HepG2 (cell line): ENCODE measurements at regions not wholly inside any gene's neighbourhood (a gene's known extent, or its start where the extent isn't known, plus 50 kb on each side); places are given as distances from the start of the nearest gene placed in this dataset.

Experiments used
- ATAC-seq: fragments of 200-7000 bp; cut with Tn5 transposase; 3 replicates; pipeline ENCODE4 v1.9.1; 2020; ENCODE audit warnings: mild to moderate bottlenecking, moderate library complexity
- BruUV-seq: library from RNA; stranded (reverse); fragments of 400-500 nt; replicated peaks from 2 replicates; lab custom pipeline; 2021; lab: Mats Ljungman, UMichigan
- CTCF ChIA-PET: fragments of 300-600 bp; formaldehyde crosslinking; extraction: SDS; loops from one replicate; lab custom pipeline; 2021; ENCODE audit warnings: low total read pairs, inconsistent platforms, low intra/inter-chr PET ratio; lab: Yijun Ruan, JAX
- POLR2A ChIA-PET: fragments of 350-600 bp; sonication (Branson Sonifier 250); formaldehyde crosslinking; loops from one replicate; lab custom pipeline; 2020; ENCODE audit warnings: antibody characterized with exemption, inconsistent platforms; lab: Yijun Ruan, JAX
- DNase-seq: peaks from one replicate; pipeline ENCODE4 v3.0.0-alpha.2; 2015; ENCODE audit warnings: low spot score
- FAIRE-seq: peaks from 3 replicates; lab custom pipeline; 2011; peaks lifted over from hg19 to GRCh38; lab: Jason Lieb, UNC
- H2AFZ ChIP-seq: one replicate; pipeline ENCODE4 v1.6.1; 2011; ENCODE audit warnings: low read length, inconsistent platforms
- H3K27ac ChIP-seq: fragments of 300-600 bp; 3 replicates; pipeline ENCODE4 v1.8.0; 2011; ENCODE audit warnings: mixed run types, mild to moderate bottlenecking, mixed read lengths, low read length, inconsistent platforms; ENCODE audit not compliant: insufficient read depth; ENCODE audit errors: extremely low read length
- H3K27me3 ChIP-seq, 2 experiments: fragments of 200-600 bp in 1 of 2; 2 replicates in 1 of 2; 3 replicates in 1 of 2; pipeline versions ENCODE4 v1.6.0 to v1.8.0; 2011; ENCODE audit warnings: low read length in 2 of 2, mild to moderate bottlenecking in 2 of 2, moderate library complexity in 2 of 2, inconsistent platforms in 1 of 2; ENCODE audit not compliant: insufficient read depth in 2 of 2, control insufficient read depth in 1 of 2
- H3K36me3 ChIP-seq, 2 experiments: fragments of 200-600 bp in 1 of 2; replicated peaks in 1 of 2; 2 replicates in 1 of 2; 3 replicates in 1 of 2; pipeline versions ENCODE4 v1.5.1 to v1.8.0; 2011; ENCODE audit warnings: low read length in 2 of 2, inconsistent platforms in 1 of 2; ENCODE audit not compliant: insufficient read depth in 2 of 2, control insufficient read depth in 1 of 2
- H3K4me1 ChIP-seq: 2 replicates; pipeline ENCODE4 v1.5.1; 2012; ENCODE audit warnings: low read length, inconsistent platforms; ENCODE audit not compliant: insufficient read depth
- H3K4me2 ChIP-seq: 2 replicates; pipeline ENCODE4 v1.6.0; 2011; ENCODE audit warnings: low read depth, low read length, inconsistent platforms
- H3K4me3 ChIP-seq, 3 experiments: fragments of 200-600 bp in 1 of 3; sonication (generic), shearing (Covaris generic) in 1 of 3; replicated peaks in 1 of 3; 2 replicates each; pipeline ENCODE4 v1.5.1; 2011 to 2016; ENCODE audit warnings: low read length in 3 of 3, inconsistent platforms in 2 of 3, low read depth in 2 of 3, mild to moderate bottlenecking in 2 of 3, control low read depth in 1 of 3, mixed read lengths in 1 of 3; ENCODE audit not compliant: insufficient read depth in 1 of 3
- H3K79me2 ChIP-seq: one replicate; pipeline ENCODE4 v1.6.1; 2011; ENCODE audit warnings: low read length, inconsistent platforms; ENCODE audit not compliant: insufficient read depth
- H3K9ac ChIP-seq: 2 replicates; pipeline ENCODE4 v1.6.0; 2011; ENCODE audit warnings: mild to moderate bottlenecking, low read depth, low read length, inconsistent platforms; ENCODE audit not compliant: insufficient read depth
- H3K9me3 ChIP-seq: 2 replicates; pipeline ENCODE4 v1.5.1; 2012; ENCODE audit warnings: mild to moderate bottlenecking, low read length
- H4K20me1 ChIP-seq: 2 replicates; pipeline ENCODE4 v1.6.0; 2011; ENCODE audit warnings: inconsistent platforms, mild to moderate bottlenecking, low read length, moderate library complexity; ENCODE audit not compliant: insufficient read depth
- ARID4A ChIP-seq: sonication (generic); formaldehyde crosslinking; IDR thresholded peaks from 2 replicates; pipeline ENCODE4 v1.5.0; 2020; ENCODE audit warnings: mild to moderate bottlenecking, missing genetic modification reagents, borderline replicate concordance
- CC2D1A ChIP-seq: sonication (generic); formaldehyde crosslinking; IDR thresholded peaks from 2 replicates; pipeline ENCODE4 v1.8.1; 2023; ENCODE audit warnings: mild to moderate bottlenecking, missing genetic modification reagents
- HNRNPK ChIP-seq: fragments of 200-400 bp; formaldehyde crosslinking; IDR thresholded peaks from 2 replicates; pipeline ENCODE4 v1.6.1; 2018; ENCODE audit warnings: low read length, low read depth, moderate library complexity, mild to moderate bottlenecking; ENCODE audit not compliant: poor library complexity, severe bottlenecking
- JDP2 ChIP-seq: sonication (generic); formaldehyde crosslinking; IDR thresholded peaks from 2 replicates; pipeline ENCODE4 v1.8.1; 2022; ENCODE audit warnings: missing genetic modification reagents, borderline replicate concordance
- PLRG1 ChIP-seq: fragments of 450-650 bp; conservative IDR thresholded peaks from 2 replicates; pipeline ENCODE4 v1.6.1; 2016
- RARG ChIP-seq: sonication (generic); formaldehyde crosslinking; IDR thresholded peaks from 2 replicates; pipeline ENCODE4 v1.4.0; 2020; ENCODE audit warnings: low read depth, mild to moderate bottlenecking, missing genetic modification reagents
- ZBTB44 ChIP-seq: sonication (generic); formaldehyde crosslinking; IDR thresholded peaks from 2 replicates; pipeline ENCODE4 v1.4.0; 2020; ENCODE audit warnings: missing genetic modification reagents
- ZNF121 ChIP-seq: sonication (generic); formaldehyde crosslinking; IDR thresholded peaks from 2 replicates; pipeline ENCODE4 v1.5.0; 2020; ENCODE audit warnings: mild to moderate bottlenecking, missing genetic modification reagents
- ZNF451 ChIP-seq: sonication (generic); formaldehyde crosslinking; IDR thresholded peaks from 2 replicates; pipeline ENCODE4 v1.5.0; 2020; ENCODE audit warnings: mild to moderate bottlenecking, missing genetic modification reagents
- ZNF501 ChIP-seq: sonication (generic); formaldehyde crosslinking; IDR thresholded peaks from 2 replicates; pipeline ENCODE4 v1.5.1; 2020; ENCODE audit warnings: mild to moderate bottlenecking, moderate library complexity, missing genetic modification reagents
- ZZZ3 ChIP-seq: sonication (generic); formaldehyde crosslinking; IDR thresholded peaks from 2 replicates; pipeline ENCODE4 v1.4.0; 2020; ENCODE audit warnings: missing genetic modification reagents, mild to moderate bottlenecking, borderline replicate concordance
- WGBS: methylation state at CpG from one replicate; pipeline ENCODE4 v1.1.6; 2017; ENCODE audit warnings: low lambda C conversion rate; 5-methylcytosine and 5-hydroxymethylcytosine counted together
- in situ Hi-C: cut with HindIII; loops from 2 replicates; pipeline ENCODE4 v1.10.0; 2017; ENCODE audit warnings: low pct_unique_long_range_greater_than_20kb; ENCODE audit not compliant: extremely low pct_ligation_motif_present
- intact Hi-C: fragments of 100-400 bp; cut with micrococcal nuclease; formaldehyde crosslinking; loops from one replicate; pipeline ENCODE4 v1.10.0; 2022; ENCODE audit not compliant: unreplicated experiment
- TF ChIP-seq, protein P1 (sequence below): IDR thresholded peaks from 2 replicates; pipeline ENCODE4 v1.6.1; 2016
- TF ChIP-seq, protein P2 (sequence below): sonication (generic); formaldehyde crosslinking; IDR thresholded peaks from 2 replicates; pipeline ENCODE4 v1.4.0; 2020; ENCODE audit warnings: missing genetic modification reagents
- TF ChIP-seq, protein P3 (sequence below): sonication (generic); formaldehyde crosslinking; IDR thresholded peaks from 2 replicates; pipeline ENCODE4 v1.8.0; 2022; ENCODE audit warnings: missing genetic modification reagents, mild to moderate bottlenecking, inconsistent platforms, borderline replicate concordance

DNA sequence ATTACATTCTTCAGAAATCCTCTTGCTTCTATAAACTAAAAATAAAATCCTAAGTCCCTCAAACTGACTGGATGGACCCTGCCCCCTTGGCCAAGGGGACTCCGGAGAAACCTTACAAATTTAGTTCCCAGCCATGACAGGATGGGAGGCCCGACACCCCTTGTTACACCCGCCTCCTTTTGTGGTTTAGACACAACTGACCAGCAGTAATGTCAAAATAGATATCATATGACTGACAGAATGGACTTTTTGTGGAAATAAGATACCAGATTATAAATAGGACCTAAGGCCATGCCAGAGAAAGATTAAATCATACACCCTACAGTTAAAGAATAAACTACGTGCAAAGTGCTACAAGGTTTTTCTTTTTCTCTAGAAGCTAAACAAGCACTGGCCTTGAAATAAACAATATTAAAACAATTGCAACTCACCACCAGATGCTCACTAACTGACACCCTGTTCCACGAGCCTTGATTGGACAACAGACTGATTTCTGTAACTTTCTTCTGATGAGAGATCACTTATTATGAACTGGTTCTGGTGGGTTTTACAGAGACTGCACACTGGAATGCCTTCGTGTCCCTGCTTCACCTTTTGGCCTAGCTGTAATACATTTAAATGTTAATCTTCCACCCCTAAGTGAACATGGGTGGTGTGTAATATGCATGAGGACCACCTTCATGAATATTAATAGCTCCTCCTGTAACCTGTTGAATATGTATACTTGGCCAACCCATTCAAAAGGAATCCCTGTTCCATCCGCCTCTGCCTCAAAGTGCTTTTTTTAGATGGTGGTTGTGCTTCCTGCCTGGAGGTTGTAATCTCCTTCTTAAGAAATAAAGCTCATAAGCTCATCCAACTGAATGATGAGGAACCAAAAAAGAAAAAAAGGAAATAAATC, 99.6 kb downstream of the ODF2L start:
- CTCF ChIA-PET, result no interaction called here
- TF ChIP-seq ZNF121 (CRISPR knock-in tag) (no peak), CC2D1A (CRISPR knock-in tag) (no peak), ZNF451 (CRISPR knock-in tag) (no peak), PLRG1 (no peak), ZZZ3 (CRISPR knock-in tag) (no peak), HNRNPK (no peak), ZNF501 (no peak), ZBTB44 (CRISPR knock-in tag) (no peak), RARG (CRISPR knock-in tag) (no peak), ARID4A (CRISPR knock-in tag) (no peak), JDP2 (CRISPR knock-in tag) (no peak)
- TF ChIP-seq, protein P1, sequence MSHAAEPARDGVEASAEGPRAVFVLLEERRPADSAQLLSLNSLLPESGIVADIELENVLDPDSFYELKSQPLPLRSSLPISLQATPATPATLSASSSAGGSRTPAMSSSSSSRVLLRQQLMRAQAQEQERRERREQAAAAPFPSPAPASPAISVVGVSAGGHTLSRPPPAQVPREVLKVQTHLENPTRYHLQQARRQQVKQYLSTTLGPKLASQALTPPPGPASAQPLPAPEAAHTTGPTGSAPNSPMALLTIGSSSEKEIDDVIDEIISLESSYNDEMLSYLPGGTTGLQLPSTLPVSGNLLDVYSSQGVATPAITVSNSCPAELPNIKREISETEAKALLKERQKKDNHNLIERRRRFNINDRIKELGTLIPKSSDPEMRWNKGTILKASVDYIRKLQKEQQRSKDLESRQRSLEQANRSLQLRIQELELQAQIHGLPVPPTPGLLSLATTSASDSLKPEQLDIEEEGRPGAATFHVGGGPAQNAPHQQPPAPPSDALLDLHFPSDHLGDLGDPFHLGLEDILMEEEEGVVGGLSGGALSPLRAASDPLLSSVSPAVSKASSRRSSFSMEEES, result no peak
- TF ChIP-seq, protein P2, sequence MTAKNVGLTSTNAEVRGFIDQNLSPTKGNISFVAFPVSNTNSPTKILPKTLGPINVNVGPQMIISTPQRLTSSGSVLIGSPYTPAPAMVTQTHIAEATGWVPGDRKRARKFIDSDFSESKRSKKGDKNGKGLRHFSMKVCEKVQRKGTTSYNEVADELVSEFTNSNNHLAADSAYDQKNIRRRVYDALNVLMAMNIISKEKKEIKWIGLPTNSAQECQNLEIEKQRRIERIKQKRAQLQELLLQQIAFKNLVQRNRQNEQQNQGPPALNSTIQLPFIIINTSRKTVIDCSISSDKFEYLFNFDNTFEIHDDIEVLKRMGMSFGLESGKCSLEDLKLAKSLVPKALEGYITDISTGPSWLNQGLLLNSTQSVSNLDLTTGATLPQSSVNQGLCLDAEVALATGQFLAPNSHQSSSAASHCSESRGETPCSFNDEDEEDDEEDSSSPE (CRISPR knock-in tag), result no peak
- TF ChIP-seq, protein P3, sequence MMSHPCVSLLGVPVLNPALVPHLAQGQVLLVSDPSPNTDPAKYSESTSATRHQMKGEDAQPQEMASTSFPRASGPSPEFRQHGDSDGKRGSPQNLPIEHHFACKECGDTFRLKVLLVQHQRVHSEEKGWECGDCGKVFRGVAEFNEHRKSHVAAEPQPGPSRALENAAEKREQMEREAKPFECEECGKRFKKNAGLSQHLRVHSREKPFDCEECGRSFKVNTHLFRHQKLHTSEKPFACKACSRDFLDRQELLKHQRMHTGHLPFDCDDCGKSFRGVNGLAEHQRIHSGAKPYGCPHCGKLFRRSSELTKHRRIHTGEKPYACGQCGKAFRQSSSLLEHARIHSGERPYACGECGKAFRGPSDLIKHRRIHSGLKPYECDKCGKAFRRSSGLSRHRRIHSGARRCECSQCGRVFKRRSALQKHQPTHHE, result no peak

More for the DNA sequence above, 99.6 kb downstream of the ODF2L start:
- Histone ChIP-seq H4K20me1 (no peaks in the 10 kb centered on the region), H3K4me1 (no peaks in the 10 kb centered on the region), H3K9ac (no peak overlapping the region), H3K4me3 (no peak overlapping the region), H2AFZ (no peak overlapping the region), H3K27ac (no peak overlapping the region), H3K9me3 (no peaks in the 10 kb centered on the region), H3K27me3 (no peaks in the 10 kb centered on the region), H3K4me2 (no peak overlapping the region), H3K36me3 (no peaks in the 10 kb centered on the region), H3K79me2 (no peaks in the 10 kb centered on the region)
- WGBS, result 16% methylated on average over 7 of the region's 7 CpGs
- POLR2A ChIA-PET, result no interaction called here
- ATAC-seq (no peak), FAIRE-seq (no peak), DNase-seq (no peak)
- no TSS peak for BruUV-seq
- in situ Hi-C loops, result no loop called here
- intact Hi-C loops, result no loop called here
